ENCODE measurements at regions not wholly inside any gene's neighbourhood (a gene's known extent, or its start where the extent isn't known, plus 50 kb on each side); places are given as distances from the start of the nearest gene placed in this dataset.

- TF ChIP-seq PREB (CRISPR knock-in tag; IDR thresholded peaks at IDR 0.05; ENCODE audit: borderline replicate concordance) (no peak), NFYB (CRISPR knock-in tag; conservative IDR thresholded peaks at IDR 0.05; ENCODE audit: low read depth) (no peak), CBFB (CRISPR knock-in tag; IDR thresholded peaks at IDR 0.05; ENCODE audit: low read depth) (no peak), NFATC4 (CRISPR knock-in tag; IDR thresholded peaks at IDR 0.05) (no peak)
Measured at GRCh38 chr6:137378090-137378369, 116.2 kb downstream of the OLIG3 start (continued).

DNA sequence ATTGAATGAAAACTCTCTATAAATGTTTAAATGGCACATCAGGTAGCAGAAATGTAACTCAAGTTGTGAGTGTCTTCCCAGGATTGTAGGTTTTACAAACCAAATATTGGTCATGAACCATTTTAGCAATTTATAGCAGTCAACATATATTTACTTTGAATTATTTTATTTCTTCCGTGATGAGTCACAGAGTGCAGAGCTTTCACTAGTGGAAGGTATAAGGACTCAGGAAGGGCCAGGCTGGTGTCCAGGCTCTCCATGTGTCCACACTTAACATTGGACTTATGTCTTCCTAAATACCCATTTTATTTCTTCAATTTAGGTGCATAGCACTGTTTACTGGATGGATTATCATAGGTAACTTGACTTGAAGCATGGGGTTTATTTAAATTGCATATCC, 120.9 kb downstream of the OLIG3 start:
- Mint-ChIP-seq H3K4me3 (no peak overlapping the region), H3K9me3 (peaks cover 4% of the 10 kb centered on the region; the same call in 1 of the 2 replicates), H3K27ac (no peak overlapping the region), H3K4me1 (peaks cover 19% of the 10 kb centered on the region), H3K36me3 (0 out of 2 replicates have a peak, but pooled peaks cover 2% of the 10 kb centered on the region), H3K27me3 (ENCODE audit: low read depth) (0 out of 2 replicates have a peak, but pooled peaks cover 3% of the 10 kb centered on the region)
- DNase-seq (ENCODE audit: low spot score) = no peak
- ATAC-seq = no peak
- POLR2A ChIA-PET = no interaction called here
- CTCF ChIA-PET = interaction anchor here (1.4 kb wide), 1 partner anchor 59 kb away, joined by 4 read pairs; no protein-coding TSS in a partner anchor
- TF ChIP-seq, protein P1, sequence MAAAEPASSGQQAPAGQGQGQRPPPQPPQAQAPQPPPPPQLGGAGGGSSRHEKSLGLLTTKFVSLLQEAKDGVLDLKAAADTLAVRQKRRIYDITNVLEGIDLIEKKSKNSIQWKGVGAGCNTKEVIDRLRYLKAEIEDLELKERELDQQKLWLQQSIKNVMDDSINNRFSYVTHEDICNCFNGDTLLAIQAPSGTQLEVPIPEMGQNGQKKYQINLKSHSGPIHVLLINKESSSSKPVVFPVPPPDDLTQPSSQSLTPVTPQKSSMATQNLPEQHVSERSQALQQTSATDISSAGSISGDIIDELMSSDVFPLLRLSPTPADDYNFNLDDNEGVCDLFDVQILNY (CRISPR knock-in tag; IDR thresholded peaks at IDR 0.05) = no peak
- TF ChIP-seq STAT6 (CRISPR knock-in tag; conservative IDR thresholded peaks at IDR 0.05; ENCODE audit: low read depth) (no peak), GRHL2 (CRISPR knock-in tag; IDR thresholded peaks at IDR 0.05; ENCODE audit: insufficient replicate concordance, severe bottlenecking) (no peak), FOXP1 (CRISPR knock-in tag; IDR thresholded peaks at IDR 0.05; ENCODE audit: borderline replicate concordance) (no peak)
- TF ChIP-seq, protein P2, sequence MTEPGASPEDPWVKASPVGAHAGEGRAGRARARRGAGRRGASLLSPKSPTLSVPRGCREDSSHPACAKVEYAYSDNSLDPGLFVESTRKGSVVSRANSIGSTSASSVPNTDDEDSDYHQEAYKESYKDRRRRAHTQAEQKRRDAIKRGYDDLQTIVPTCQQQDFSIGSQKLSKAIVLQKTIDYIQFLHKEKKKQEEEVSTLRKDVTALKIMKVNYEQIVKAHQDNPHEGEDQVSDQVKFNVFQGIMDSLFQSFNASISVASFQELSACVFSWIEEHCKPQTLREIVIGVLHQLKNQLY (CRISPR knock-in tag; IDR thresholded peaks at IDR 0.05) = no peak

- Mint-ChIP-seq H3K9me3 (peaks cover 4% of the 10 kb centered on the region; the same call in 1 of the 2 replicates), H3K4me3 (no peak overlapping the region), H3K27me3 (ENCODE audit: low read depth) (0 out of 2 replicates have a peak, but pooled peaks cover 3% of the 10 kb centered on the region), H3K27ac (no peak overlapping the region), H3K4me1 (peaks cover 19% of the 10 kb centered on the region), H3K36me3 (0 out of 2 replicates have a peak, but pooled peaks cover 2% of the 10 kb centered on the region)
- CTCF ChIA-PET = interaction anchor here (1.4 kb wide), 1 partner anchor 58 kb away, joined by 4 read pairs; no protein-coding TSS in a partner anchor
- POLR2A ChIA-PET = no interaction called here
- ATAC-seq (no peak), DNase-seq (ENCODE audit: low spot score) (no peak)
- TF ChIP-seq HMGA2 (CRISPR knock-in tag; IDR thresholded peaks at IDR 0.05) (no peak), ZNF219 (CRISPR knock-in tag; IDR thresholded peaks at IDR 0.05; ENCODE audit: borderline replicate concordance) (no peak), TEAD4 (CRISPR knock-in tag; IDR thresholded peaks at IDR 0.05) (no peak), FOXK1 (CRISPR knock-in tag; IDR thresholded peaks at IDR 0.05) (no peak), PREB (CRISPR knock-in tag; IDR thresholded peaks at IDR 0.05; ENCODE audit: borderline replicate concordance) (no peak), RORB (CRISPR knock-in tag; IDR thresholded peaks at IDR 0.05) (no peak), ZMAT4 (CRISPR knock-in tag; IDR thresholded peaks at IDR 0.05) (no peak), ZNF232 (CRISPR knock-in tag; IDR thresholded peaks at IDR 0.05) (no peak), SMAD4 (CRISPR knock-in tag; IDR thresholded peaks at IDR 0.05) (no peak), MXD4 (CRISPR knock-in tag; IDR thresholded peaks at IDR 0.05; ENCODE audit: borderline replicate concordance) (no peak), USF1 (CRISPR knock-in tag; IDR thresholded peaks at IDR 0.05) (no peak), NFE2L1 (CRISPR knock-in tag; IDR thresholded peaks at IDR 0.05) (no peak), IRF1 (CRISPR knock-in tag; IDR thresholded peaks at IDR 0.05) (no peak), TEAD1 (CRISPR knock-in tag; IDR thresholded peaks at IDR 0.05) (no peak), ZNF671 (CRISPR knock-in tag; IDR thresholded peaks at IDR 0.05) (no peak)
- TF ChIP-seq, protein P3, sequence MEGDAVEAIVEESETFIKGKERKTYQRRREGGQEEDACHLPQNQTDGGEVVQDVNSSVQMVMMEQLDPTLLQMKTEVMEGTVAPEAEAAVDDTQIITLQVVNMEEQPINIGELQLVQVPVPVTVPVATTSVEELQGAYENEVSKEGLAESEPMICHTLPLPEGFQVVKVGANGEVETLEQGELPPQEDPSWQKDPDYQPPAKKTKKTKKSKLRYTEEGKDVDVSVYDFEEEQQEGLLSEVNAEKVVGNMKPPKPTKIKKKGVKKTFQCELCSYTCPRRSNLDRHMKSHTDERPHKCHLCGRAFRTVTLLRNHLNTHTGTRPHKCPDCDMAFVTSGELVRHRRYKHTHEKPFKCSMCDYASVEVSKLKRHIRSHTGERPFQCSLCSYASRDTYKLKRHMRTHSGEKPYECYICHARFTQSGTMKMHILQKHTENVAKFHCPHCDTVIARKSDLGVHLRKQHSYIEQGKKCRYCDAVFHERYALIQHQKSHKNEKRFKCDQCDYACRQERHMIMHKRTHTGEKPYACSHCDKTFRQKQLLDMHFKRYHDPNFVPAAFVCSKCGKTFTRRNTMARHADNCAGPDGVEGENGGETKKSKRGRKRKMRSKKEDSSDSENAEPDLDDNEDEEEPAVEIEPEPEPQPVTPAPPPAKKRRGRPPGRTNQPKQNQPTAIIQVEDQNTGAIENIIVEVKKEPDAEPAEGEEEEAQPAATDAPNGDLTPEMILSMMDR (IDR thresholded peaks at IDR 0.05) = no peak
Measured at GRCh38 chr6:137372532-137372931, 121.7 kb downstream of the OLIG3 start.
